H1 (cell line): ENCODE measurements at regions not wholly inside any gene's neighbourhood (a gene's known extent, or its start where the extent isn't known, plus 50 kb on each side); places are given as distances from the start of the nearest gene placed in this dataset.

Experiments
- CTCF ChIA-PET: fragments of 300-600 bp; sonication (Branson Sonifier 250); formaldehyde crosslinking; loops from one replicate; lab custom pipeline; 2021; ENCODE audit not compliant: partially characterized antibody; lab: Charles Lee
- POLR2A ChIA-PET: fragments of 300-600 bp; sonication (Branson Sonifier 250); formaldehyde crosslinking; loops from one replicate; lab custom pipeline; 2021; ENCODE audit warnings: inconsistent platforms; ENCODE audit not compliant: partially characterized antibody; lab: Charles Lee
- DNase-seq, 2 experiments: peaks; one replicate each; pipeline versions ENCODE4 v3.0.0 to v3.0.0-alpha.2; 2010 to 2022; ENCODE audit warnings: low spot score in 2 of 2, low read depth in 1 of 2, mixed read lengths in 1 of 2
- FAIRE-seq: peaks from 2 replicates; lab custom pipeline; 2011; peaks lifted over from hg19 to GRCh38; lab: Jason Lieb, UNC
- H2AFZ ChIP-seq: 2 replicates; pipeline ENCODE4 v1.8.1; 2012; ENCODE audit warnings: low read length, inconsistent platforms
- H2AK5ac ChIP-seq: 2 replicates; pipeline ENCODE4 v1.6.1; 2013; ENCODE audit warnings: low read depth, low read length
- H2BK120ac ChIP-seq: replicated peaks from 2 replicates; pipeline ENCODE3; 2013; ENCODE audit warnings: low read depth, low read length, inconsistent platforms
- H2BK12ac ChIP-seq: 2 replicates; pipeline ENCODE4 v1.6.1; 2013; ENCODE audit warnings: low read depth, low read length
- H2BK15ac ChIP-seq: 2 replicates; pipeline ENCODE4 v1.6.1; 2013; ENCODE audit warnings: low read length
- H2BK20ac ChIP-seq: 2 replicates; pipeline ENCODE4 v1.6.1; 2013; ENCODE audit warnings: low read length
- H2BK5ac ChIP-seq: 2 replicates; pipeline ENCODE4 v1.6.1; 2013; ENCODE audit warnings: low read depth, low read length
- H3K14ac ChIP-seq: 2 replicates; pipeline ENCODE4 v1.6.1; 2013; ENCODE audit warnings: inconsistent platforms; ENCODE audit not compliant: insufficient read length
- H3K18ac ChIP-seq: 2 replicates; pipeline ENCODE4 v1.6.1; 2013; ENCODE audit warnings: low read length; ENCODE audit errors: extremely low read depth
- H3K23ac ChIP-seq: 2 replicates; pipeline ENCODE4 v1.6.1; 2013; ENCODE audit warnings: inconsistent platforms; ENCODE audit not compliant: insufficient read length
- H3K23me2 ChIP-seq: 2 replicates; pipeline ENCODE4 v1.6.1; 2013; ENCODE audit warnings: low read depth, low read length
- H3K27ac ChIP-seq: 2 replicates; pipeline ENCODE4 v1.6.1; 2011; ENCODE audit warnings: low read depth, low read length, inconsistent platforms
- H3K27me3 ChIP-seq, 4 experiments: replicated peaks in 1 of 4; 1 replicate in 1 of 4; 2 replicates in 3 of 4; pipeline versions ENCODE4 v1.6.1 to v1.8.1; 2011 to 2013; ENCODE audit warnings: low read length in 3 of 4, mild to moderate bottlenecking in 3 of 4, inconsistent platforms in 2 of 4, mixed read lengths in 2 of 4, moderate library complexity in 1 of 4; ENCODE audit not compliant: control insufficient read depth in 3 of 4, insufficient read depth in 3 of 4; ENCODE audit errors: extremely low read depth in 1 of 4
- H3K36me3 ChIP-seq, 4 experiments: 2 replicates each; pipeline versions ENCODE4 v1.6.1 to v1.8.1; 2011 to 2013; ENCODE audit warnings: mild to moderate bottlenecking in 4 of 4, low read length in 3 of 4, moderate library complexity in 2 of 4, control low read depth in 1 of 4, inconsistent platforms in 1 of 4; ENCODE audit not compliant: insufficient read depth in 4 of 4, control insufficient read depth in 2 of 4
- H3K4ac ChIP-seq: replicated peaks from 2 replicates; pipeline ENCODE3; 2013; ENCODE audit warnings: low read length, low read depth, mixed read lengths, inconsistent platforms; ENCODE audit not compliant: insufficient read length
- H3K4me1 ChIP-seq, 4 experiments: replicated peaks in 1 of 4; 1 replicate in 1 of 4; 2 replicates in 3 of 4; pipeline versions ENCODE4 v1.6.1 to v1.8.1; 2011 to 2013; ENCODE audit warnings: low read length in 3 of 4, inconsistent platforms in 2 of 4, mixed read lengths in 1 of 4; ENCODE audit not compliant: insufficient read depth in 4 of 4, control insufficient read depth in 3 of 4
- H3K4me2 ChIP-seq, 2 experiments: 2 replicates each; pipeline versions ENCODE4 v1.6.1 to v1.8.1; 2011 to 2013; ENCODE audit warnings: low read depth in 2 of 2, low read length in 2 of 2, control low read depth in 1 of 2, inconsistent platforms in 1 of 2, mild to moderate bottlenecking in 1 of 2; ENCODE audit not compliant: insufficient read depth in 1 of 2
- H3K4me3 ChIP-seq, 4 experiments: fragments of 200-600, 300-600 bp in 1 of 4; sonication (generic), shearing (Covaris generic), sonication (Bioruptor Twin) in 1 of 4; 2 replicates each; pipeline versions ENCODE4 v1.5.1 to v1.8.1; 2011 to 2016; ENCODE audit warnings: low read length in 4 of 4, low read depth in 3 of 4, control low read depth in 2 of 4, inconsistent platforms in 2 of 4, mild to moderate bottlenecking in 2 of 4, mixed read lengths in 1 of 4, moderate library complexity in 1 of 4; ENCODE audit not compliant: insufficient read depth in 2 of 4; ENCODE audit errors: extremely low read depth in 1 of 4
- H3K56ac ChIP-seq: replicated peaks from 2 replicates; pipeline ENCODE3; 2013; ENCODE audit warnings: low read depth, mild to moderate bottlenecking, mixed read lengths, low read length, inconsistent platforms; ENCODE audit not compliant: insufficient read length
- H3K79me1 ChIP-seq: 2 replicates; pipeline ENCODE4 v1.6.1; 2013; ENCODE audit warnings: low read depth, low read length, control low read depth
- H3K79me2 ChIP-seq, 2 experiments: 2 replicates each; pipeline versions ENCODE4 v1.6.1 to v1.8.1; 2012 to 2013; ENCODE audit warnings: low read length in 2 of 2, mild to moderate bottlenecking in 2 of 2, inconsistent platforms in 1 of 2; ENCODE audit not compliant: insufficient read depth in 2 of 2, control insufficient read depth in 1 of 2
- H3K9ac ChIP-seq, 4 experiments: replicated peaks in 1 of 4; 1 replicate in 1 of 4; 2 replicates in 3 of 4; pipeline versions ENCODE4 v1.6.1 to v1.8.1; 2011 to 2013; ENCODE audit warnings: low read depth in 3 of 4, low read length in 3 of 4, control low read depth in 2 of 4, mild to moderate bottlenecking in 2 of 4, moderate library complexity in 2 of 4, inconsistent platforms in 1 of 4; ENCODE audit errors: extremely low read depth in 1 of 4
- H3K9me3 ChIP-seq, 2 experiments: 2 replicates each; pipeline versions ENCODE4 v1.6.1 to v1.8.1; 2012 to 2013; ENCODE audit warnings: mild to moderate bottlenecking in 2 of 2, moderate library complexity in 2 of 2, control low read depth in 1 of 2, inconsistent platforms in 1 of 2, low read depth in 1 of 2, low read length in 1 of 2, mixed read lengths in 1 of 2; ENCODE audit not compliant: insufficient read depth in 2 of 2
- H4K20me1 ChIP-seq, 2 experiments: replicated peaks in 1 of 2; 2 replicates each; pipeline versions ENCODE3 to v1.8.1; 2011 to 2013; ENCODE audit warnings: inconsistent platforms in 2 of 2, low read length in 2 of 2, mild to moderate bottlenecking in 1 of 2; ENCODE audit not compliant: insufficient read depth in 2 of 2, control insufficient read depth in 1 of 2
- H4K5ac ChIP-seq: 2 replicates; pipeline ENCODE4 v1.6.1; 2013; ENCODE audit warnings: low read length, low read depth, mixed read lengths, inconsistent platforms; ENCODE audit not compliant: insufficient read length
- H4K8ac ChIP-seq: 2 replicates; pipeline ENCODE4 v1.8.0; 2013; ENCODE audit warnings: mild to moderate bottlenecking, moderate library complexity, low read length, inconsistent platforms; ENCODE audit not compliant: insufficient read depth; ENCODE audit errors: extremely low read depth
- H4K91ac ChIP-seq: replicated peaks from 2 replicates; pipeline ENCODE3; 2013; ENCODE audit warnings: low read length, mixed read lengths, inconsistent platforms; ENCODE audit not compliant: insufficient read length
- ASH2L ChIP-seq: fragments of 200-600, 300-600 bp; sonication (generic); IDR thresholded peaks from one replicate; pipeline ENCODE4 v1.7.1; 2017; ENCODE audit warnings: low read length
- ATF3 ChIP-seq: IDR thresholded peaks from 2 replicates; pipeline ENCODE4 v1.6.1; 2011; ENCODE audit warnings: low read depth, mild to moderate bottlenecking, low read length; ENCODE audit not compliant: insufficient read depth
- BCL11A ChIP-seq, 2 experiments: IDR thresholded peaks; one replicate each; pipeline ENCODE4 v1.6.1; 2011; ENCODE audit warnings: low read depth in 2 of 2, low read length in 2 of 2, mild to moderate bottlenecking in 2 of 2
- GABPA ChIP-seq: IDR thresholded peaks from 2 replicates; pipeline ENCODE4 v1.6.1; 2011; ENCODE audit warnings: mild to moderate bottlenecking, low read length, moderate library complexity, borderline replicate concordance; ENCODE audit not compliant: insufficient read depth
- HDAC6 ChIP-seq: IDR thresholded peaks from one replicate; pipeline ENCODE4 v1.7.1; 2012; ENCODE audit warnings: low read depth, mild to moderate bottlenecking, inconsistent platforms, low read length, moderate library complexity
- POLR2A ChIP-seq, 2 experiments: IDR thresholded peaks; 1 replicate in 1 of 2; 2 replicates in 1 of 2; pipeline ENCODE4 v1.6.1; 2011; ENCODE audit warnings: low read depth in 2 of 2, low read length in 2 of 2, mild to moderate bottlenecking in 2 of 2; ENCODE audit errors: control extremely low read depth in 1 of 2
- SAP30 ChIP-seq: fragments of 300-600 bp; sonication (generic); IDR thresholded peaks from 2 replicates; pipeline ENCODE4 v1.7.1; 2012; ENCODE audit warnings: low read length, moderate library complexity, mild to moderate bottlenecking, inconsistent platforms; ENCODE audit not compliant: insufficient read depth, insufficient replicate concordance
- SIRT6 ChIP-seq: IDR thresholded peaks from one replicate; pipeline ENCODE4 v1.7.1; 2012; ENCODE audit warnings: low read length, inconsistent platforms
- SUZ12 ChIP-seq: fragments of 200-600 bp; sonication (generic); IDR thresholded peaks from 2 replicates; pipeline ENCODE4 v1.6.1; 2012; ENCODE audit warnings: mild to moderate bottlenecking, inconsistent platforms, low read length, moderate library complexity, mixed read lengths
- TAF1 ChIP-seq: IDR thresholded peaks from 2 replicates; pipeline ENCODE4 v1.6.1; 2011; ENCODE audit warnings: mild to moderate bottlenecking, low read depth, low read length
- USF2 ChIP-seq: IDR thresholded peaks from 2 replicates; pipeline ENCODE4 v1.6.1; 2011; ENCODE audit warnings: low read length, improper control_type of control experiment
- WGBS, 2 experiments: shearing (Covaris generic) in 1 of 2; methylation state at CpG; one replicate each; pipeline versions ENCODE4 v1.1.6 to v1.1.7; 2013 to 2015; ENCODE audit warnings: low lambda C conversion rate in 2 of 2, mixed read lengths in 2 of 2, inconsistent platforms in 1 of 2, low coverage in 1 of 2, missing lambda C conversion rate in 1 of 2; ENCODE audit not compliant: insufficient replicate concordance in 2 of 2, insufficient coverage in 1 of 2, insufficient read length in 1 of 2; ENCODE audit errors: extremely low coverage in 1 of 2, missing lambda C conversion rate in 1 of 2; 5-methylcytosine and 5-hydroxymethylcytosine counted together

- FAIRE-seq = no peak
- Histone ChIP-seq H4K91ac (peak overlapping the region; percentile 52), H3K14ac (no peak overlapping the region), H3K4me3 (no peak overlapping the region), H3K18ac (no peak overlapping the region; the same call in 1 of the 2 replicates), H3K9me3 (no peaks in the 10 kb centered on the region; a peak in 1 of 4 replicates), H3K9ac (no peak overlapping the region), H3K23me2 (no peaks in the 10 kb centered on the region), H3K4me1 (peaks cover 7 to 28% (median 13%) of the 10 kb centered on the region in 4 experiments), H3K79me2 (no peaks in the 10 kb centered on the region), H2BK20ac (peak overlapping the region; percentile 11), H3K36me3 (no peaks in the 10 kb centered on the region), H2BK5ac (peak overlapping the region; percentile 4; the same call in 1 of the 2 replicates), H4K8ac (no peak overlapping the region), H2AK5ac (no peak overlapping the region; the same call in 1 of the 2 replicates), H2BK15ac (0 out of 2 replicates have a peak overlapping the region, but pooled peaks have one; percentile 85), H3K27me3 (no peaks in the 10 kb centered on the region), H3K56ac (no peak overlapping the region), H3K4ac (no peak overlapping the region), H3K23ac (no peak overlapping the region), H4K5ac (no peak overlapping the region), H3K4me2 (no peak overlapping the region), H2BK12ac (peak overlapping the region; percentile 20; the same call in 1 of the 2 replicates), H3K27ac (no peak overlapping the region), H4K20me1 (no peaks in the 10 kb centered on the region), H2BK120ac (peak overlapping the region; percentile 43), H2AFZ (no peak overlapping the region), H3K79me1 (no peaks in the 10 kb centered on the region)
- TF ChIP-seq TAF1 (no peak), ATF3 (no peak), USF2 (no peak), BCL11A (IDR thresholded peaks at IDR 0.05; ENCODE audit: low read depth in 2 of 2, low read length in 2 of 2) (no peak), SUZ12 (no peak), HDAC6 (no peak), SAP30 (no peak), SIRT6 (no peak), POLR2A (IDR thresholded peaks at IDR 0.05; ENCODE audit: control extremely low read depth in 1 of 2, low read depth in 2 of 2, low read length in 2 of 2) (no peak), ASH2L (no peak), GABPA (no peak)
- no peak for DNase-seq
- WGBS, 2 experiments = 87% methylated on average over 16 of the region's 16 CpGs; no CpG with 5 or more reads in 1 of the 2 experiments
- ChIA-PET POLR2A (interaction anchor here (1.7 kb wide), 1 partner anchor 21 kb away, joined by 5 read pairs; no protein-coding TSS in a partner anchor), CTCF (interaction anchor here (1.1 to 1.8 kb wide), 4 partner anchors 14 to 100 kb away, joined by 3 to 5 read pairs (median 4); no protein-coding TSS in a partner anchor)
Observed at GRCh38 chr22:49534386-49534785, 293.3 kb downstream of the BRD1 start.
